ENCODE measurements at regions not wholly inside any gene's neighbourhood (a gene's known extent, or its start where the extent isn't known, plus 50 kb on each side); places are given as distances from the start of the nearest gene placed in this dataset.

- intact Hi-C loops (cut with DNase I), result no loop called here
Measured at GRCh38 chr1:184911103-184911745, 63.1 kb downstream of the NIBAN1 start.

DNA sequence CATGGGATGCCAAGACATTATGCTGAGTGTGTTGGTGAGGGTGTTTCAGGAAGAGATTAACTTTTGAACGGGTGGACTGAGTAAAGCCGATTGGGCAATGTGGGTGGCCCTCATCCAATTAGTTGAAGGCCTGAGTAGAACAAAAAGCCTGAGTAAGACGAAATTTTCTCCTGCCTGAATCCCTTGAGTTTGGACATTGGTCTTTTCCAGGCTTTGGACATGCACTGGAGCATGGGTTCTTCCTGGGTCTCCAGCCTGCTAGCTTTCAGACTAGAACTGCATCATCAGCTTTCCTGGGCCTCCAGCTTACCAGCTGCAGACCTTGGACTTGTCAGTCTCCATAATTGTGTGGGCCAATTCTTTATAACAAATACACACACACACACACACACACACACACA is 63.6 kb downstream of the NIBAN1 start:
- Histone ChIP-seq H3K27me3 (replicated peaks; ENCODE audit: insufficient read depth) (no peaks in the 10 kb centered on the region), H3K4me1 (replicated peaks) (no peaks in the 10 kb centered on the region), H3K27ac (no peak overlapping the region), H3K9me3 (no peaks in the 10 kb centered on the region), H3K4me3 (no peak overlapping the region), H3K36me3 (no peaks in the 10 kb centered on the region)
- no peak for DNase-seq (ENCODE audit: low spot score)
- TF ChIP-seq CTCF (IDR thresholded peaks at IDR 0.05), result no peak
- TF ChIP-seq POLR2A (IDR thresholded peaks at IDR 0.05), result no peak
- no peak for TF ChIP-seq POLR2AphosphoS5 (IDR thresholded peaks at IDR 0.05)
- WGBS, result 66% methylated on average over 3 of the region's 3 CpGs
- intact Hi-C loops (cut with DNase I), result no loop called here

More at GRCh38 chr1:184911103-184911745, 63.1 kb downstream of the NIBAN1 start:
- H3K4me3 ChIP-seq, result no peak overlapping the region
- no peak overlapping the region for H3K27ac ChIP-seq
- no peaks in the 10 kb centered on the region for H3K9me3 ChIP-seq
- no peaks in the 10 kb centered on the region for H3K27me3 ChIP-seq (replicated peaks; ENCODE audit: insufficient read depth)
- H3K4me1 ChIP-seq (replicated peaks), result no peaks in the 10 kb centered on the region
- no peak for TF ChIP-seq POLR2A (IDR thresholded peaks at IDR 0.05)
- no peak for DNase-seq (ENCODE audit: low spot score)
- no peaks in the 10 kb centered on the region for H3K36me3 ChIP-seq
- 68% methylated on average over 1 of the region's 1 CpG for WGBS

GRCh38 chr1:184910005-184910404 is 64.3 kb downstream of the NIBAN1 start:
- TF ChIP-seq CTCF (IDR thresholded peaks at IDR 0.05) (no peak), POLR2AphosphoS5 (IDR thresholded peaks at IDR 0.05) (no peak), POLR2A (IDR thresholded peaks at IDR 0.05) (no peak)
- H3K9me3 ChIP-seq, result no peaks in the 10 kb centered on the region
- no peak for DNase-seq (ENCODE audit: low spot score)
- no peak overlapping the region for H3K4me3 ChIP-seq
- H3K4me1 ChIP-seq (replicated peaks), result no peaks in the 10 kb centered on the region
- H3K27me3 ChIP-seq (replicated peaks; ENCODE audit: insufficient read depth), result no peaks in the 10 kb centered on the region
- no peaks in the 10 kb centered on the region for H3K36me3 ChIP-seq
- H3K27ac ChIP-seq, result no peak overlapping the region
- 86% methylated on average over 2 of the region's 2 CpGs for WGBS
- intact Hi-C loops (cut with DNase I), result no loop called here

- intact Hi-C loops (cut with DNase I), result no loop called here
- TF ChIP-seq POLR2A (IDR thresholded peaks at IDR 0.05) (no peak), POLR2AphosphoS5 (IDR thresholded peaks at IDR 0.05) (no peak), CTCF (IDR thresholded peaks at IDR 0.05) (no peak)
- Histone ChIP-seq H3K4me1 (replicated peaks) (no peaks in the 10 kb centered on the region), H3K27ac (no peak overlapping the region), H3K9me3 (no peaks in the 10 kb centered on the region), H3K36me3 (no peaks in the 10 kb centered on the region), H3K4me3 (no peak overlapping the region), H3K27me3 (replicated peaks; ENCODE audit: insufficient read depth) (no peaks in the 10 kb centered on the region)
- no peak for DNase-seq (ENCODE audit: low spot score)
Measured at GRCh38 chr1:184909019-184909418, 65.3 kb downstream of the NIBAN1 start.

- DNase-seq (ENCODE audit: low spot score), result no peak
- Histone ChIP-seq H3K27me3 (replicated peaks; ENCODE audit: insufficient read depth) (no peaks in the 10 kb centered on the region), H3K27ac (no peak overlapping the region), H3K4me3 (no peak overlapping the region), H3K9me3 (no peaks in the 10 kb centered on the region), H3K4me1 (replicated peaks) (no peaks in the 10 kb centered on the region), H3K36me3 (no peaks in the 10 kb centered on the region)
- no peak for TF ChIP-seq POLR2AphosphoS5 (IDR thresholded peaks at IDR 0.05)
- TF ChIP-seq CTCF (IDR thresholded peaks at IDR 0.05), result no peak
- TF ChIP-seq POLR2A (IDR thresholded peaks at IDR 0.05), result no peak
- intact Hi-C loops (cut with DNase I), result no loop called here
- 94% methylated on average over 2 of the region's 2 CpGs for WGBS
Measured at GRCh38 chr1:184908506-184908905, 65.8 kb downstream of the NIBAN1 start.

Data from prostate gland (tissue), 2 donors.